GM10266 (cell line): ENCODE measurements at regions not wholly inside any gene's neighbourhood (a gene's known extent, or its start where the extent isn't known, plus 50 kb on each side); places are given as distances from the start of the nearest gene placed in this dataset.
"Not testable (repeated sequence)": the region's sequence is repeated elsewhere in the genome, so short reads cannot be mapped to it uniquely, and the experiment has no call there.

Experiments
- DNase-seq: peaks from one replicate; pipeline ENCODE4 v3.0.0; 2012; ENCODE audit errors: extremely low spot score
- CTCF ChIP-seq: IDR thresholded peaks from 2 replicates; pipeline ENCODE4 v1.5.1; 2012; ENCODE audit warnings: mild to moderate bottlenecking, low read depth; ENCODE audit not compliant: control insufficient read depth, insufficient read depth; ENCODE audit errors: missing control alignments

GRCh38 chr12:91454179-91454578 lies 271.6 kb upstream of the DCN start:
- no peak for DNase-seq
- TF ChIP-seq CTCF: no peak

GRCh38 chr12:91452464-91452863 lies 269.8 kb upstream of the DCN start:
- DNase-seq: not testable (repeated sequence)

GRCh38 chr12:91441993-91442952 lies 259.7 kb upstream of the DCN start:
- no peak for TF ChIP-seq CTCF
- no peak for DNase-seq

GRCh38 chr12:91441246-91441645 lies 258.6 kb upstream of the DCN start:
- no peak for TF ChIP-seq CTCF
- DNase-seq: no peak

GRCh38 chr12:91434081-91434480 lies 251.5 kb upstream of the DCN start:
- no peak for TF ChIP-seq CTCF

GRCh38 chr12:91432755-91433154 lies 250.1 kb upstream of the DCN start:
- no peak for TF ChIP-seq CTCF
- DNase-seq: no peak

More at GRCh38 chr12:91434081-91434480, 251.5 kb upstream of the DCN start:
- DNase-seq: no peak

- TF ChIP-seq CTCF: no peak
- DNase-seq: no peak
Observed at GRCh38 chr12:91432089-91432488, 249.5 kb upstream of the DCN start.
